HUES48 (cell line): ENCODE measurements at regions not wholly inside any gene's neighbourhood (a gene's known extent, or its start where the extent isn't known, plus 50 kb on each side); places are given as distances from the start of the nearest gene placed in this dataset.

Experiments used
- H3K27ac ChIP-seq: one replicate; pipeline ENCODE4 v1.7.0; 2013; ENCODE audit warnings: low read depth, low read length, inconsistent platforms
- H3K27me3 ChIP-seq: 2 replicates; pipeline ENCODE4 v1.6.1; 2013; ENCODE audit warnings: mild to moderate bottlenecking, low read length; ENCODE audit not compliant: control insufficient read depth, insufficient read depth
- H3K36me3 ChIP-seq: 2 replicates; pipeline ENCODE4 v1.6.1; 2013; ENCODE audit warnings: low read length; ENCODE audit not compliant: control insufficient read depth, insufficient read depth
- H3K4me1 ChIP-seq: 2 replicates; pipeline ENCODE4 v1.6.1; 2013; ENCODE audit warnings: mild to moderate bottlenecking, low read length; ENCODE audit not compliant: control insufficient read depth, insufficient read depth
- H3K4me3 ChIP-seq: 2 replicates; pipeline ENCODE4 v1.5.1; 2013; ENCODE audit warnings: mild to moderate bottlenecking, low read depth, low read length
- H3K9ac ChIP-seq: 2 replicates; pipeline ENCODE4 v1.6.1; 2013; ENCODE audit warnings: mild to moderate bottlenecking, low read depth, low read length, moderate library complexity
- H3K9me3 ChIP-seq: 2 replicates; pipeline ENCODE4 v1.6.1; 2013; ENCODE audit warnings: low read length; ENCODE audit not compliant: control insufficient read depth, insufficient read depth

DNA sequence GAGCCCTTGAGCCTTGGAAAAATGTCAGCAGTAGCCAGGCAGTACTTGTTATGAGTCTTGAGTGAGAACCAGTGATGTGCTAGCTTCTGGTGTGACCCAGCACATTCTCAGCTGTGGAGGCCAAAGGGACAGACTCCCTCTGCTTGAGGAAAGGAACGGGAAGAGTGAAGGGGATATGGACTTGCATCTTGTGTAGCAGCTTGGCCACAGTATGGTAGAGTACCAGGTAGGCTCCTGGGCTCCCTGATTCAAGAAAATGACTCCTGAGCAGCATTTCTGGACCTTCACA is 1601.9 kb upstream of the ADGRL3 start:
- no peaks in the 10 kb centered on the region for H3K36me3 ChIP-seq
- H3K9ac ChIP-seq: no peak overlapping the region
- H3K4me3 ChIP-seq: no peak overlapping the region
- H3K9me3 ChIP-seq: no peaks in the 10 kb centered on the region
- no peak overlapping the region for H3K27ac ChIP-seq
- no peaks in the 10 kb centered on the region for H3K27me3 ChIP-seq
- H3K4me1 ChIP-seq: no peaks in the 10 kb centered on the region

DNA sequence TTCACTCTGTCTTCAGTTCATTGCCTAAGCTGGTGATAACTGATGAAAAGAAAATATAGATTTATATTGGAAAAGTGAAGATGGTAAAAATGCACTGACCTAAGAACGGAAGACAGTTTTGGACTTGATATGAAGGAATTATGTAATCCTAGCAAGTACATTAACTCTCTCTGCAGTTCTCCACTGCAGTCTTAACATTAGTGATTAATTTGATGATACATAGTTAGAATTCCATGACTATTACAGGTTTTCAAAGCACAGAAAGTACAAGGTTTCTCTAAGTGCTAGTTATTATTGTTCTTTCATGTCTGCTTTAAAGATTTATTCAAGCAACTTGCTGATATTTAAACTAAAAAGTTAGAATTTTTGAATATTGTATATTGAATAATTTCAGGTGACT is 1591.7 kb upstream of the ADGRL3 start:
- Histone ChIP-seq H3K9ac (no peak overlapping the region), H3K36me3 (no peaks in the 10 kb centered on the region), H3K4me3 (no peak overlapping the region), H3K27ac (no peak overlapping the region), H3K9me3 (no peaks in the 10 kb centered on the region), H3K4me1 (no peaks in the 10 kb centered on the region), H3K27me3 (no peaks in the 10 kb centered on the region)

DNA sequence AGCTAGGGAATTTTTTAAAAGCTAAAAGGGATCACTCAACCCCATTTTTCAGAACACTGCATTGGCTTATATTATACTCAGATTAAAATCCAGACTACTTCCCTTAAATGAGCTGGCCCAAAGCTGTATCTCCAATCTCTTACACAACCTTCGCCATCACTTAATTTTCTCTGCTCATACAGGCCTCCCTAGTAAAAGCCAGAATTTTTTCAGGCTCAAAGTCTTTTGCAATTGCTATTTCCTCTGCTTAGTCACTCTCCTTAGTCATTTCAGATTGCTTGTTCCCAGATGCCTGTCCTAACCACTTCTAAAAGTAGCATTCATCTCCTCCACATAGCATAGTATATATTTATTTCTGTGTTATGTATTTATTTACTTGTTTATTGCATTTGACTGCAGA is 1587.9 kb upstream of the ADGRL3 start:
- H3K9me3 ChIP-seq: no peaks in the 10 kb centered on the region
- no peak overlapping the region for H3K4me3 ChIP-seq
- no peak overlapping the region for H3K9ac ChIP-seq
- no peak overlapping the region for H3K27ac ChIP-seq
- no peaks in the 10 kb centered on the region for H3K36me3 ChIP-seq
- H3K4me1 ChIP-seq: no peaks in the 10 kb centered on the region
- H3K27me3 ChIP-seq: no peaks in the 10 kb centered on the region

DNA sequence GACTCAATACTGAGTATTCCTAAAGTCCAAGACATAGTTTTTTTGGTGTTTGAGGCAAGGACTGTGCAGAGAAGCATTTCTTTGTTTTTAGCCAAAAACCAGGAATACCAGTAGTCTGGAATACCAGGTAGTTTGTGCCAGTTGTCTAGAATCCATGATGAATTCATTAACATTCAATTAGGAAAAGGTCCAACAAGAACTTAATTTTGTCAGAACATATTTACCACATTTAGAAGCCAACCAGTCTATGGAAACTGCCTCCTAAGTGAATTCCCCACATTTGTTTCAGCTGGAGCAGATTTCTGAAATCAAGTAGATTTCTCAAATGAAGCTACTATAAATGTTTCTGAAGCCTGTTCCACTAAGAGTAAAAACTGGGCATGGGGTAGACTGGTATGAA is 1584.8 kb upstream of the ADGRL3 start:
- H3K9ac ChIP-seq: no peak overlapping the region
- H3K36me3 ChIP-seq: no peaks in the 10 kb centered on the region
- H3K4me3 ChIP-seq: no peak overlapping the region
- H3K27ac ChIP-seq: no peak overlapping the region
- peaks cover 5% of the 10 kb centered on the region; the same call in 1 of the 2 replicates for H3K4me1 ChIP-seq
- no peaks in the 10 kb centered on the region for H3K27me3 ChIP-seq
- H3K9me3 ChIP-seq: no peaks in the 10 kb centered on the region

DNA sequence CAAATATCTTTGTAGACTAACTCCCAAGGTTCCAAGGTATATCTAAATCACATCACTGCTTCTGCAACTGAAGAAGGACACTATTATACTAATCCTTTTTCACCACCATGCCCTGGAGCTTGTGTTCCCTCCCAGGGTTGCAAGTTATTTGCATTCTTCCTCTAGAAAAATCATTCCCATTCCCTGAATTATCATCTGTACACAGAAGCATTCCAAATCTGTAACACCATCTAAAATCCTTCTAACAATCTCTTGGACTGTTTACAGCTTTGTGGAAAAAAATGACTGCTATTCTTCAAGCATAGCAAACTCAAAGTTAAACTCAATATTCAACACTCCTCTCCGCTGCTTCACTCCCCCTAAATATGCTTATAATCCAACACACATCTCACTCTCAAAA is 1570.8 kb upstream of the ADGRL3 start:
- H3K36me3 ChIP-seq: no peaks in the 10 kb centered on the region
- H3K9me3 ChIP-seq: no peaks in the 10 kb centered on the region
- H3K9ac ChIP-seq: no peak overlapping the region
- no peak overlapping the region for H3K4me3 ChIP-seq
- no peaks in the 10 kb centered on the region for H3K27me3 ChIP-seq
- H3K4me1 ChIP-seq: no peaks in the 10 kb centered on the region
- H3K27ac ChIP-seq: no peak overlapping the region

DNA sequence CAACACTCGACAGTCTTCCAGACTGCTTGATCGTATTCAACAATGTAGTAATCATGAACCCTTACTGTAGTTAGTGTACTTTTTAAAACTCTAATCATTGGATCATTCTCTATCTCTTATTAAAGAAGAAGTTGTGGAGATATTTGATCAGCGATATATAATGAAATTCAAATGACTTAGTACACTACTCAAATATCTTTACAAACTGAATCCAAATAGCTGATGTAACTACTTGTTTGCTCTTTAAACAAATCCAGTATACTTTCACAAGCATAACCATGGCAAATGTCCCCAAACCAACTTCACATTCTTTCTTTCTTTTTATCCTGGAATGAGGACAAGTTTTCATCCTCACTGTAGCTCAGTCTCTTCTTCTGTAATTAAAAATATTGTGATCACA is 1569.9 kb upstream of the ADGRL3 start:
- Histone ChIP-seq H3K4me3 (no peak overlapping the region), H3K9me3 (no peaks in the 10 kb centered on the region), H3K4me1 (no peaks in the 10 kb centered on the region), H3K27ac (no peak overlapping the region), H3K27me3 (no peaks in the 10 kb centered on the region), H3K36me3 (no peaks in the 10 kb centered on the region), H3K9ac (no peak overlapping the region)

DNA sequence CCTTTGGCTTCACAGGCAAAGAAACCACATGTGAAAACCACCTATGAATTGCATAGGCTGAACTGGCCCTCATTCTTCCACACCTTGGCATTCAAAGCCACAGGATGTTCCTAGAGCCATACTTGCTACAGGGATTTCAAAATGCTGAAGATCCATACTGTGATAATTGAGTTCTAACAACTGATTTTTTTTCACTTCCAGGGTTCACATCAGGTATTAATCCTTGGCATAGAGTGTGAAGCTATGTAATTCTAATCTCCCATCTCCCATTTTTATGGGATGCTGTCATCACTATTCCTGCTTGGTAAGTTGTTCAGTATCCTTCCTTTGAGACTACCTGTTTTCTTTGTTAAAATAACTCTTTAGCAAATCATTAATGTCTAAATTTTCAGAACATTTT is 1569.2 kb upstream of the ADGRL3 start:
- no peak overlapping the region for H3K27ac ChIP-seq
- no peaks in the 10 kb centered on the region for H3K27me3 ChIP-seq

DNA sequence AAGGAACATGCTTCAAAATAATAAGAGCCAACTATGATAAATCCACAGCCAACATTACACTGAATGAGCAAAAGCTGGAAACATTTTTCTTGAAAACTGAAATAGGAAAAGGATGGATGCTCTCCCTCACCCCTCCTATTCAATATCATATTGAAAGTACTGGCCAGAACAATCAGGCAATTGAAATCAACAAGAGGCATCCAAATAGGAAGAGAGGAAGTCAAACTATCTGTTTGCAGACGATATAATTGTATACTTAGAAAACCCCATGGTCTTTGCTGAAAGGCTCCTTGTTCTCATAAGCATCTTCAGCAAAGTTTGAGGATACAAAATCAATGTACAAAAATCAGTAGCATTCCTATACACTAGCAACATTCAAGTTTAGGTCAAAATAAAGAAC is 1562.5 kb upstream of the ADGRL3 start:
- no peak overlapping the region for H3K27ac ChIP-seq
- H3K9ac ChIP-seq: no peak overlapping the region
- no peak overlapping the region for H3K4me3 ChIP-seq
- no peaks in the 10 kb centered on the region for H3K36me3 ChIP-seq
- no peaks in the 10 kb centered on the region for H3K4me1 ChIP-seq
- H3K27me3 ChIP-seq: no peaks in the 10 kb centered on the region
- no peaks in the 10 kb centered on the region for H3K9me3 ChIP-seq

More for the DNA sequence above, 1569.2 kb upstream of the ADGRL3 start:
- Histone ChIP-seq H3K9ac (no peak overlapping the region), H3K4me3 (no peak overlapping the region), H3K4me1 (no peaks in the 10 kb centered on the region), H3K9me3 (no peaks in the 10 kb centered on the region), H3K36me3 (no peaks in the 10 kb centered on the region)

DNA sequence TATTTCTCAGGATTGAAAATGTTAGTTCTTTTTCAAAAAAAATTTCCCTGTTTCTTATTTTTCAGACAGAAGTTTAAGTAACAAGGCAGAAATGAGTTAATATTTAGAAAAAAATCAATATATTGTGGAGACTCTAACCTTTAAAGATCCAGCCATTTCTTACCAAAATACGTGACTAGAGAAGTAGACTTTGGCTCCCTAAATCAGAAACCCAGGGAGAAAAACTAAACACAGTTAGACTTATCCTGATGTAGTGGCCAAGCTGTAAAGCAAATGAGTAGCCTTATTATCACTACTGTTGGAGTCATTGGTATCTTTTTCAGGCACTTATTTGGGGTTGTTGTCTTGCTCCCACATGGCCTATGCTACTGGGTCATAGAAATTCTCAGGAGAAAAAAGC is 1556.4 kb upstream of the ADGRL3 start:
- Histone ChIP-seq H3K4me3 (no peak overlapping the region), H3K27ac (no peak overlapping the region), H3K27me3 (no peaks in the 10 kb centered on the region), H3K36me3 (no peaks in the 10 kb centered on the region), H3K4me1 (no peaks in the 10 kb centered on the region), H3K9me3 (no peaks in the 10 kb centered on the region), H3K9ac (no peak overlapping the region)

DNA sequence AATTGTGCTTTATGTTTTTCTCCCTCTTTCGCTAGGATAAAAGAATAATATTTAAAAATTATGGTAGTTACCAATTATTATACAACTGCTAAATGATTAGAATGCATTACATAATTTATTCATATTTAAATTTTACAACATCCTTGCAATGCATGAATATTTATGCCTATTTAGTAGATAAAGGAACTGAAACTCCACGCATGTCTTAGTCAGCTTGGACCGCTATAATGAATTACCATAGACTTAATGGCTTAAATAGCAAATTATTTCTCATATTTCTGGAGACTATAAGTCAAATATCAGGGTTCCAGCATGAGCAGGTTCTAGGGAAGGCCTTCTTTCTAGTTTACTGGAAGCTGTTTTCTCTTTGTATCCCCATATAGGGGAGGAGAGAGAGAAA is 1555.4 kb upstream of the ADGRL3 start:
- H3K9ac ChIP-seq: no peak overlapping the region
- no peaks in the 10 kb centered on the region for H3K36me3 ChIP-seq
- no peaks in the 10 kb centered on the region for H3K27me3 ChIP-seq
- H3K27ac ChIP-seq: no peak overlapping the region
- no peaks in the 10 kb centered on the region for H3K4me1 ChIP-seq
- H3K4me3 ChIP-seq: no peak overlapping the region
- H3K9me3 ChIP-seq: no peaks in the 10 kb centered on the region

DNA sequence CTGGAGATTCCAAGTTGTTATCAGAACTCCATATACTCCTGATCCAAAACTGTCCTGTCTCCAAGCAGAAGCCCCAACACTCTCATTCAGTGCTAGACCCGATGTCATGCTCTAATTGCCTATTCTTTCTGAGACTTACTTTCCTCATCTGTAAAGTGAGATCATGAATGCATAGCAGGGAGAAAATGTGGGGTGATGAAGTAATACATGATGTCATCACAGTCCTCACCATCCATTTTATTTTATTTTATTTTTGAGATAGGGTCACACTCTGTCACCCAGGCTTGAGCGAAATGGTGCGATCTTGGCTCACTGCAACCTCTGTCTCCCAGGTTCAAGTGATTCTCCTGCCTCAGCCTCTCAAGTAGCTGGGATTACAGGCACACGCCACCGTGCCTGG is 1554.0 kb upstream of the ADGRL3 start:
- Histone ChIP-seq H3K36me3 (no peaks in the 10 kb centered on the region), H3K9me3 (no peaks in the 10 kb centered on the region), H3K4me3 (no peak overlapping the region)

DNA sequence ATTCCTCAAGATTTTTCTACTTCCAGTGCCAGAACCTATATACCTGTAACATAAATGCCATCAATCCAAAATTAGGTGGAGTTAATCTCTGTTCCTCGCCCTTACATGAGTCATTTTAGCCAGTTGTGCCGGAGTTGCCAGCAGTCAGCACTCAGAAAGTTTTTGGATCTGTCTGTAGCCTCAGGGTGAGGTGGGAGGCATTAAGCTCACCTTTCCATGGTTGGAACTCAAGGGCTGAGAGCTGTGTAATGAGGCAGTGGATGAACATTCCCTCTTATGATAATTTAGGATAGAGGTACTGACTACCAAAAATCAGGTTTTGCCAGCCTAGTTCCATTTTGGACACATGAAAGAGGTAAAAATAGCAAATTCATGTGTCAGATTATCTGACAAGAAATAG is 1553.1 kb upstream of the ADGRL3 start:
- H3K9ac ChIP-seq: no peak overlapping the region
- peaks cover 4% of the 10 kb centered on the region; the same call in 1 of the 2 replicates for H3K9me3 ChIP-seq
- H3K4me3 ChIP-seq: no peak overlapping the region
- no peaks in the 10 kb centered on the region for H3K4me1 ChIP-seq
- no peaks in the 10 kb centered on the region for H3K27me3 ChIP-seq
- H3K36me3 ChIP-seq: no peaks in the 10 kb centered on the region
- no peak overlapping the region for H3K27ac ChIP-seq

More for the DNA sequence above, 1554.0 kb upstream of the ADGRL3 start:
- no peak overlapping the region for H3K9ac ChIP-seq
- no peaks in the 10 kb centered on the region for H3K27me3 ChIP-seq
- no peaks in the 10 kb centered on the region for H3K4me1 ChIP-seq
- H3K27ac ChIP-seq: no peak overlapping the region
